Parathyroid adenoma (tissue), 2 donors: ENCODE measurements at regions not wholly inside any gene's neighbourhood (a gene's known extent, or its start where the extent isn't known, plus 50 kb on each side); places are given as distances from the start of the nearest gene placed in this dataset.

ENCODE experiments used
- H2AFZ ChIP-seq: fragments of 300-600 bp; sonication (generic); one replicate; pipeline ENCODE4 v1.7.0; 2017; ENCODE audit warnings: antibody characterized with exemption, mild to moderate bottlenecking
- H3K27ac ChIP-seq: fragments of 300-600 bp; sonication (generic); one replicate; pipeline ENCODE4 v1.7.0; 2017
- H3K27me3 ChIP-seq: fragments of 300-600 bp; sonication (generic); one replicate; pipeline ENCODE4 v1.7.0; 2017; ENCODE audit warnings: low read length; ENCODE audit not compliant: control insufficient read depth, insufficient read depth
- H3K36me3 ChIP-seq: fragments of 300-600 bp; sonication (generic); one replicate; pipeline ENCODE4 v1.7.0; 2017; ENCODE audit warnings: low read length; ENCODE audit not compliant: control insufficient read depth, insufficient read depth
- H3K4me1 ChIP-seq: fragments of 300-600 bp; sonication (generic); one replicate; pipeline ENCODE4 v1.7.0; 2017; ENCODE audit warnings: control low read depth
- H3K4me2 ChIP-seq: fragments of 300-600 bp; sonication (generic); one replicate; pipeline ENCODE4 v1.7.0; 2017; ENCODE audit warnings: low read length
- H3K4me3 ChIP-seq: fragments of 300-600 bp; sonication (generic); one replicate; pipeline ENCODE4 v1.7.0; 2017; ENCODE audit warnings: low read depth, low read length
- H3K79me2 ChIP-seq: fragments of 300-600 bp; sonication (generic); one replicate; pipeline ENCODE4 v1.7.0; 2017; ENCODE audit warnings: control low read depth
- H3K9ac ChIP-seq: fragments of 300-600 bp; sonication (generic); one replicate; pipeline ENCODE4 v1.7.0; 2017; ENCODE audit warnings: mild to moderate bottlenecking
- H3K9me3 ChIP-seq: fragments of 300-600 bp; sonication (generic); one replicate; pipeline ENCODE4 v1.7.0; 2017; ENCODE audit warnings: low read length; ENCODE audit not compliant: control insufficient read depth
- TF ChIP-seq, protein P1 (sequence below): fragments of 300-600 bp; sonication (generic); IDR thresholded peaks from one replicate; pipeline ENCODE4 v1.7.0; 2017; ENCODE audit warnings: antibody characterized with exemption, mild to moderate bottlenecking
- donor health status: primary hyperparathyroidism.

DNA sequence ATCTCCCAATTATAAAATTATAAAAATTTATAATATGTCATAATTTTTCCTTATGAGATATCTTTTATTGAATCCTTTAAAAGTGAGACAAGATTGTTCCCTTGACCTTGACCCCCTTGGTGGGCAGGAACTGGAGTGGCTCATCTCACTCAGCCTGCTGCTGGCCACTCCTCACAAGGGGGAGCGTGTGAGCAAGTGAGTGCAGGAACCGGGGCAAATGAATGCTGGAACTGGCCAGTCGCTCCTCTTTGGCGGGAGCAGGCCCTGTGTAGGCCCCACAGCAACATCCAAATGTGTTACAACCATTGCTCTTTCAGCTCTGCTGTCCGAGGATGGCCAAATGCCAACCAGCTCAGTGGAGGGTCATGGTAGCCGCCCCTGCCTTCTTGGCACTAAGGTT lies 178.8 kb downstream of the ETNK1 start:
- Histone ChIP-seq H3K27ac (no peak overlapping the region), H3K4me3 (no peak overlapping the region), H3K9ac (no peak overlapping the region), H3K79me2 (no peaks in the 10 kb centered on the region), H3K27me3 (no peaks in the 10 kb centered on the region), H3K36me3 (no peaks in the 10 kb centered on the region), H3K9me3 (no peaks in the 10 kb centered on the region), H3K4me1 (no peaks in the 10 kb centered on the region), H2AFZ (no peak overlapping the region), H3K4me2 (no peak overlapping the region)
- TF ChIP-seq, protein P1, sequence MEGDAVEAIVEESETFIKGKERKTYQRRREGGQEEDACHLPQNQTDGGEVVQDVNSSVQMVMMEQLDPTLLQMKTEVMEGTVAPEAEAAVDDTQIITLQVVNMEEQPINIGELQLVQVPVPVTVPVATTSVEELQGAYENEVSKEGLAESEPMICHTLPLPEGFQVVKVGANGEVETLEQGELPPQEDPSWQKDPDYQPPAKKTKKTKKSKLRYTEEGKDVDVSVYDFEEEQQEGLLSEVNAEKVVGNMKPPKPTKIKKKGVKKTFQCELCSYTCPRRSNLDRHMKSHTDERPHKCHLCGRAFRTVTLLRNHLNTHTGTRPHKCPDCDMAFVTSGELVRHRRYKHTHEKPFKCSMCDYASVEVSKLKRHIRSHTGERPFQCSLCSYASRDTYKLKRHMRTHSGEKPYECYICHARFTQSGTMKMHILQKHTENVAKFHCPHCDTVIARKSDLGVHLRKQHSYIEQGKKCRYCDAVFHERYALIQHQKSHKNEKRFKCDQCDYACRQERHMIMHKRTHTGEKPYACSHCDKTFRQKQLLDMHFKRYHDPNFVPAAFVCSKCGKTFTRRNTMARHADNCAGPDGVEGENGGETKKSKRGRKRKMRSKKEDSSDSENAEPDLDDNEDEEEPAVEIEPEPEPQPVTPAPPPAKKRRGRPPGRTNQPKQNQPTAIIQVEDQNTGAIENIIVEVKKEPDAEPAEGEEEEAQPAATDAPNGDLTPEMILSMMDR: no peak

DNA sequence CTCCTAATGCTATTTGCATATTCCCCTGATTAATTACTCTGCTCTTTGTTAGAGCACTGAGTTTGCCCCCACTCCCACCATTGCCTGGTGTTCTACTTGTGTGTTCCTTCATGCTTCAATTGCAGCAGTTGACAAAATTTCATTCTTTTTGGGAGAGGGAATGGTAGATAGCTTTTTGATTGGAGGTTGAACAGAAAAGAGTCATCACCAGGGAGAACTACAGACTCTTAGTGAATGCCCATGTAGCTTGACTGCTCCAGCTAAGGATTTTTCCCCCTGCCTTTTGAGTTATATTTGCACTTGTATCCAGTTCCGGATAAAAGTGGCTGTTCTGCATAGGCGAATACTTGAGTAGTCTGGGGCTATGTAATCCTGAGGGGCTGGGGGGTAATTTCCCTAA lies 183.9 kb downstream of the ETNK1 start:
- H3K4me2 ChIP-seq: no peak overlapping the region
- no peak overlapping the region for H3K27ac ChIP-seq
- no peak overlapping the region for H3K9ac ChIP-seq
- H3K4me1 ChIP-seq: no peaks in the 10 kb centered on the region
- H3K4me3 ChIP-seq: no peak overlapping the region
- H3K36me3 ChIP-seq: no peaks in the 10 kb centered on the region
- TF ChIP-seq, protein P1: no peak
- no peaks in the 10 kb centered on the region for H3K9me3 ChIP-seq
- no peak overlapping the region for H2AFZ ChIP-seq
- no peaks in the 10 kb centered on the region for H3K79me2 ChIP-seq
- no peaks in the 10 kb centered on the region for H3K27me3 ChIP-seq

DNA sequence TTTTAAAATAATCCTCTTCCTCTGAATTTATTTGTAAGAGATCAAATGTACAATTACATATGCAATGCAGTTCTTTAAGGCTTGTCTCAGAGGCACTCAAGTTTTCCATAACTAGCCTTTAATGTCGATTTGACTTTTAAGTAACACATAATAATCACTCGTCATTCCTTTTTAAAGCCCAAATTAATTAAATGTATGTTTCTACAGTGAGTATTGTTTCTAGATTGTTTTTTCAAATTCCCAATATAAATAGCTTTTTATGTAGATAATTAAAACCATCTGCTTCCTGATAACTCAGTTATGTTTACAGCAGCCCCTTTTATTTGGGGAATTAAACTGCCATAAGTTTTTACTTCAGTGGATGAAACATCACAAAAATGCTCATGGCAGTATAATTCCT lies 185.1 kb downstream of the ETNK1 start:
- H2AFZ ChIP-seq: no peak overlapping the region
- H3K4me2 ChIP-seq: no peak overlapping the region
- no peaks in the 10 kb centered on the region for H3K9me3 ChIP-seq
- H3K36me3 ChIP-seq: no peaks in the 10 kb centered on the region
- no peak overlapping the region for H3K27ac ChIP-seq
- H3K79me2 ChIP-seq: no peaks in the 10 kb centered on the region
- no peak overlapping the region for H3K4me3 ChIP-seq
- TF ChIP-seq, protein P1: no peak
- no peaks in the 10 kb centered on the region for H3K27me3 ChIP-seq
- no peaks in the 10 kb centered on the region for H3K4me1 ChIP-seq
- no peak overlapping the region for H3K9ac ChIP-seq

DNA sequence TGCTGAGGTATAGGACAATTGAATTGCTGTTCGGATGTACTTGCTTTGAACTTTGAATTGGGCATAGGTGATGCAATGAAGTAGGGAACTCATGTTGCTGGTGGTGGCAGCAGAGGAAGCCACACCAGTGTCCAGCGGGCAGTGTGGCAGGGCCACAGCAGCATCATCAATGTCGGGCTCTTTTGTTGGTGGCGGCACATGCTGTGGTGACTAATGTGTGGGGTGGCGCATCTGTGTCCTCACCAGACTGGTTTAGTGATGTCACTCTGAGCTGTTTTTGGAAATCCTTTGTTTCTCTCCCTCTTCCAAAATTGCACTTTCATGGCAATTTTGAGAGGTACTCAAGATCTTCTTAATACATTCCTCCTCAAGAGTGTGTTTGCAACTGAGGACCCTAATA lies 187.6 kb downstream of the ETNK1 start:
- no peaks in the 10 kb centered on the region for H3K36me3 ChIP-seq
- no peaks in the 10 kb centered on the region for H3K79me2 ChIP-seq
- no peaks in the 10 kb centered on the region for H3K4me1 ChIP-seq
- H3K9me3 ChIP-seq: no peaks in the 10 kb centered on the region
- TF ChIP-seq, protein P1: no peak
- no peak overlapping the region for H2AFZ ChIP-seq
- H3K4me2 ChIP-seq: no peak overlapping the region
- no peak overlapping the region for H3K27ac ChIP-seq
- no peaks in the 10 kb centered on the region for H3K27me3 ChIP-seq
- H3K4me3 ChIP-seq: no peak overlapping the region
- no peak overlapping the region for H3K9ac ChIP-seq

DNA sequence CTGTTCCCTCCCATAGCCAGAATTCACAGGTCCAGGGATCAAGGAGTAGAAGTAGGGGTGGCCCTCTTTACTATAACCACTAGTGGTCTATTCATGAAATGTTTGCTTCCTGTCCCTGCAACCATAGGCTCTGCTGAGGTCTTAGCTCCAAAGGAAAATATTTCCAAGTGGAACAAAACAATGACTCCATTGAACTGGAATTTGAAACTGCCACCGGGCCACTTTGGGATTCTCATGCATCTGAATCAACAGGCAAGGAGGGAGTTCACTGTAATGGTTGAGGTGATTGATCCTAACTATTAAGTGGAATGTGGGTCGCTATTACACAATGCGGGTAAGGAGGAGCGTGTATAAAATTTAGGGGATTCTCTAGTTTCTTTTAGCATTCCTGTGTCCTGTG lies 197.0 kb downstream of the ETNK1 start:
- H3K36me3 ChIP-seq: no peaks in the 10 kb centered on the region
- no peak overlapping the region for H3K4me3 ChIP-seq
- TF ChIP-seq, protein P1: no peak
- no peaks in the 10 kb centered on the region for H3K4me1 ChIP-seq
- no peaks in the 10 kb centered on the region for H3K9me3 ChIP-seq
- H3K27ac ChIP-seq: no peak overlapping the region
- H2AFZ ChIP-seq: no peak overlapping the region
- H3K9ac ChIP-seq: no peak overlapping the region
- H3K79me2 ChIP-seq: no peaks in the 10 kb centered on the region
- H3K4me2 ChIP-seq: no peak overlapping the region
- no peaks in the 10 kb centered on the region for H3K27me3 ChIP-seq
